HG02678 (cell line): ENCODE measurements at regions not wholly inside any gene's neighbourhood (a gene's known extent, or its start where the extent isn't known, plus 50 kb on each side); places are given as distances from the start of the nearest gene placed in this dataset.

Experiments
- ATAC-seq: cut with Tn5 transposase; IDR thresholded peaks from one replicate; pipeline ENCODE4 v1.9.1; 2021; ENCODE audit warnings: mild to moderate bottlenecking, moderate library complexity; ENCODE audit not compliant: unreplicated experiment

DNA sequence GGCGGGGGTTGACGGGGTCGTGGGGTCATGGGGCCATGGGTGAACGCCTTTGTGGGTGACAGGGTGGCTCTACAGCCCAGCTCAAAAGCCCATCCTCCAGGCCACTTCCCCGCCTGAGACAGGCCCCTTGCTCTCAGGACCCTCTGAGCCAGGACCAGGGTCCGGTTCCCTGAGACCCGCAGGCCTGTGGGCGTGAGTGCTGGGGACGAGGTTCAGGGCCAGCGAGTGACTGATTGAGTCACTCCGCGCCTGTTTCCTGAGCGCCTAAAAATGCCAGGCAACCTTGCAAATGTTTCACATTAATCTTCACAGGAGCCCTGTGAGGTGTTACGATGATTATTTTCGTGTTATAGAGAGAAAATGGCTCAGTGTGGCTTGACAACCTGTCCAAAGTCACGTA, 97.8 kb downstream of the ZNF674 start:
- ATAC-seq = no peak

DNA sequence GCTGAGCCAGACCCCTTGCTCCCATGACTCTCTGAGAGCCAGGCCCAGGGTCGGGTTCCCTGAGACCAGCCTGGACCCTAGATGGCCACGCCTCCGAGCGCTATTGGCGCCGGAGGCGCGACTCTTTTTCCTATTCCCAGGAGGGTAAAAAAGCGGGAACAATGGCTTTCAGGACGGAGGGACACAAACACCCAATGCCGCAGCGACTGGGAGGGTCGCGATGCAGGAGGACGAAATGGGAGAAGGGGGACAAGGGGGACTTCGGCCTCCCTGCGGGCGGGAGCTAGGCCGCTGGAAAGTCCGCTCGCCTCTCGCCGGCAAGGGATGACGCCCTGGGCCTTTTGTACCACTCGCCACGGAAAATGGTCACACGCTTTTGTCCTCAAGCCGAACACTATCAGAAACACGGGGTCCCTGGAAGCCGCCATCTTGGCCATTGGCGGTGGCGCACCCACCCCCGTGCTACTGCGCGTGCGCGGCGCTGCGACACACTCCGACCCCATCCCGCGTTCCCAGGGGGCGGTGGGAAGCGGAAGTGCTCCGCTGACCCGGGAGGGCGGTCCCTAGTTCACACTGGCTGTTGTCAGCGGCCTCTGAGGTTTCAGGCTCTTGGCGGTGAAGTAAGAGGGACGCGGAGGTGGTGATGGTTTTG, 98.4 kb downstream of the ZNF674 start:
- ATAC-seq = peak; percentile 95

DNA sequence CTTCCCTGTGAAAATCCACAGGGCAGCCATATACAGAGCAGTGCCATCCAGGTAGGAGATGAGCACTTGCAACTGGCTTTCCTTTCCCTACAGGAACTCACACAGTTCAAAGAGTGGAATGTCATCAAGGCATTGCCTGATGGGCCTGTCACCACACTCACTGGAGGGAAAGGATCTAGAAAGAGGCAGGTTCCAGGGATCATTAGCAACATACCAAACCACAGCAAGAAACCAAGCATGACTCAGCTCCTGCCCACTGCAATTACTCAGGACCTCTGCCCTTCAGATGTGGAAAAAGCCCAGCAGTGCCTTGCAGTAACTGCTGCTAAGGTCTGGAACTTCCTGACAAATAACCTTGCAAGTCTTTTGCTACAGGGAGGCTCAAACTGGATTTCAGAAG, 101.2 kb downstream of the ZNF674 start:
- ATAC-seq = no peak

DNA sequence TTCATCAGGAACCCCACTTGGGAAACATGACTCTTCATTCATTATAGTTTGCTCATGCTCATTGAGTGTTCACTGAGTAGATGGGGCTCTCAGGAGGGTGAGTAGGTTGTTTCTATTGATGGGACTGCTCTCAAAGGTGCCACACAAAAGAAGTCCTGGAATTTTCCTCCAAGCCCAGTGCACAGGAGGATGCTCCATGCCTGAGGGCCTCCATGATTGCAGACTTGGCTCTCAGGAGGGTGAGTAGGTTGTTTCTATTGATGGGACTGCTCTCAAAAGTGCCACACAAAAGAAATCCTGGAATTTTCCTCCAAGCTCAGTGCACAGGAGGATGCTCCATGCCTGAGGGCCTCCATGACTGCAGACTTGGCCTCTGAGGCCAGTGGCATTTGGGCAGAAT, 108.5 kb downstream of the ZNF674 start:
- ATAC-seq = no peak

DNA sequence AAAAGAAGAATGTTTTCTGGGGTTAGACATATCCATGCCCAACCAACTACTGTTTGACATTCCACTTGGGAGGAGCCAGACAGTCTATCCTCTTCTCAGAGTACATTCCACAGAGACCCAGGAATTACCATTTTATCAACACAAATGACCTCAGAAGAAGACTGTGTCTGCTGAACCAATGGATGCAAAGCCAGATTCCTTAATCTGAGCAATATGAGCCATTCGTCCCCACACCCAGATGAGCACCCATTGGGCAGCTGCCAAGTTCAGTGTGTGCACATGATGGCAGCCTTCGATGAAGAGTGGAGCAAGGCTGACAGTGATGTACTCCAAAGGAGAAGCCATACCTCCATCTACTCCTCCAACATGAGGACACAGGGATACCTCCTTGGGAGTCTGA, 111.3 kb downstream of the ZNF674 start:
- ATAC-seq = no peak

DNA sequence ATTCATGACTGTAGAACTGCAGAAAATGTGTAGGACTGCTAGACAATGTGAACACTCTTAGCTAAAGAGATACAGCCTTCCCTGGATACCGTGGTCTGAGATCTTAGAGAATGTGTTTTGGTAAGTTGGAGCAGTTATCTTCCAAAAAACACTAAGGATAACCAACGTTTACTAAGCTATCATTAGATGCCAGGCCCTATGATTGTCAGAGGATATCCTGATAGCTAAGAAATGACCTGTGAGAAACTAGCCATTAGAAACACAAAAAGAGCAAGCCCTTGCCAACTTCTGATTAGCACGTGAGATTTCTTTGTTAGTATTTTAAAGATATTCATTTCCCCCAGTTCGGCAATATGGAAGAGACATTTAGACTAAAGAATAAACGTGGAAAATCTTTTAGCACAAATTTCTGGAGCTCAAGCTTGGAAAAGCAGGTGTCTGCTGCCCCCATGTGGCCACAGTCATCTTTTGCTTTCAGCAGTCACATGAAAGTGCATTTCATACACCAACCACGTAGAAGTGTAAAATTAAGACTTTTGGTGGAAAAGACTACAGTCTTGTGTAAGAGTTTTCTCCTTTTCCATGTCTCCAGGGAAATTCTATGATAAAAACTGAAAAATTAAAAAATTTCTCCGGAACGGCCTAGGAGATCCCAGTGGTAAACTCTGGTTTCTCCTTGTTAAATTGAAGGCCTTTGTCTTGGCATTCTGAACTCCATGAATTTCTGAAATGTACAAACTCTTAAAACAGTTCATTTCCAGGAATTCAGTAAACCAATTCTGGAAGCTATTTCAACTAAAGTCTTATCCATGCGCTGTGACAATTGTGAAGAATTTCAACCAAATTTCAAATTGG, 136.4 kb downstream of the ZNF674 start:
- ATAC-seq = no peak

DNA sequence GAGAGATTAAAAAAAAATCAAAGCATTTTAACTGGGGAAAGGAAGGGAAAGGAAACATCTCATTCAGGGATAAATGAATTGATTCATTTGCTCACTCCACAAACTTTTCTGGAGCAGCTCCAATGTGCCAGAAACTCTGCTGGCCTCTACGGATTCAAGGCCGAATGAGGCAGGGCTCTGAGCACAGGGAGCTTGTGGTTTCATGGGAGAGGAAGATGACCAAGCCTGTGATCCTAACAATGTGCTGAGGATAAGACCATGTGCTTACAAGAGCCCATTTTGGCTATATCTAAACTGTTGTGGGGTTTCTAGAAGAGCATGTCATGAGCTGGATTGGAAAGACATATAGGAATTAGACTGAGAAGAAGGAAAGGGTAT, 137.5 kb downstream of the ZNF674 start:
- ATAC-seq = no peak

DNA sequence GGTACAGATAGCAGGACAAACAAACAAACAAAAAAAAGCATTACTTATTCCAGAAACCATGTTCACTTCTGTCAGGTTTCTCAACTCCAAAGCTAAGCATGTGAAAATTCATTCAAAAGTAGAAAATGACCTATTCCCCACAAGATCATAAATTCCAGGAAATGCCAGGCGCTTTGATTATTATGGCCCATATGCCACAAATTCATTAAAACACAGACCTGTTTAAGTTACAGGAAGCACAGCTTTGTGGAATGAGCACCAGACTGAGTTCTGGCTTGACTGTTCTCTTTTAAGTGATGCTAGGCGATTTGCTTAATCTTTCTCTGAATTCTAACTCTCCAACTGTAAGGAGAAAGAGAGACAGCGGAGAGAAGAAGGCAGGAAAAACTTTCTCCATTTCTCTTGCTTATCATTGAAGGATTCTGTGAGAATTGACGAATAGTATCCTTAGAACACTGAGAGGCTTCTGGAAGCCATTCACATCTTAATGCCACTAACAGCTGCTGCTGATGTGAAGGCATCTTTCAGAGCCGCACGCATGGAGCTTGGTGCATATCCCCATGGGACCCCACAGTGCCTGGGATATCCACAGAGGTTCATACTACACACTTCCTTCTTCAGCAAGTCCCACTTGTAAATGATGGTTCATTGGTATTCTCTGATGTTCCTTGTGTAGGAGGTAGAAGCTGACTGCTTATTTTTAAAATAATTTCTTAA, 138.0 kb downstream of the ZNF674 start:
- ATAC-seq = no peak

DNA sequence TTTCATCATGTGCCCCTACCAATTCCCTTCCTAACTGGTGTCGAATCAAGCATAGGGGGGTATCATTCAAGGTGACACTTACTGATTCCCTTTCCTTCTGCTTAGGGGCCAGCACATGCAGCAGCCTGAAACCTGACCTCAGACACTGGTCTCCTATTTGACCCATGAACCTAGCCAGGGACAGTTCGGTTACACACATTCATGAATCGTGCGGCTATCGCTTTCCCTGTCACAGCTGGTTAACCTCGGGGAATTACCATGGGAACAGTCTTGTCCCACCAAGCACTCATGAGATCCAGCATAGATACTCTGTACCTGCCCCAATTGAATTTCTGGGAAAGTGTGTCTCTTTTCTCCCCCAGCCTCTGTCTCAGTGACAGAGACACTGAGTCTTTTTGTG, 140.4 kb downstream of the ZNF674 start:
- ATAC-seq = no peak

DNA sequence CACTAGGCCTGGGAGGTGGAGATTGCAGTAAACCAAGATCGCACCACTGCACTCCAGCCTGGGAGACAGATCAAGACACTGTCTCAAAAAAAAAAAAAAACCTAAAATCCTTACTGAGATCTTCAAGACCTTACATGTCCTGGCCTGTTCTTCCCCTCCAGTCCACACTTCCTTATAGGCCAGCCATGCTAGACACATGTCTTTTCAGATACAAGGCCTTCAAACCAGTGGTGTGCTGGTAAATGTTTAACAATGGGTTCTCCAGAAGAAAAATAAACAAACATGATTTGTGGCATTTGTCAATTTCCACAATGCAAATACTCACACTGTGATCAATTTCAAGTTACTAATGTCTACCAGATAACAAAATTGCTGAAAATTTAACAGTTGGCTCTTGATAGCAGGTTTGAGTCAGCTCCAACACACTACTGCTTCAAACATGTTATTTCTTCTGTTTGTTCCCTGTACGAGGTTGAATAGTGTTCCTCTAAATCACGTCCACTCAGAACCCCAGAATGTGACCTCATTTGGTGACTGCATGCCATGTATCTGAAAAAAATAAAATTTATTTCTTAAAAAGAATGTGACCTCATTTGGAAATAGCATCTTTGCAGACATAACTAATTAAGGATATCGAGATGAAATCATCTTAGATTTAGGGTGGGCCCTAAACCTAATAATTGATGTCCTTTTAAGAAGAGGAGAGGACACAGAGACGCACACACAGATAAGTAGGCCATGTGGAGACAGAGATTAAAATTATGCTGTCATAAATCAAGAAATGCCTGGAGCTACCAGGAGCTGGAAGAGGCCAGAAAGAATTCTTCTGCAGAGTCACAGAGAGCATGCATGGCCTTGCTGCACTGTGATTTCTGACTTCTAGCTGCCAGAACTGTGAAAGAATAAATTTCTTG, 144.4 kb downstream of the ZNF674 start:
- ATAC-seq = no peak

DNA sequence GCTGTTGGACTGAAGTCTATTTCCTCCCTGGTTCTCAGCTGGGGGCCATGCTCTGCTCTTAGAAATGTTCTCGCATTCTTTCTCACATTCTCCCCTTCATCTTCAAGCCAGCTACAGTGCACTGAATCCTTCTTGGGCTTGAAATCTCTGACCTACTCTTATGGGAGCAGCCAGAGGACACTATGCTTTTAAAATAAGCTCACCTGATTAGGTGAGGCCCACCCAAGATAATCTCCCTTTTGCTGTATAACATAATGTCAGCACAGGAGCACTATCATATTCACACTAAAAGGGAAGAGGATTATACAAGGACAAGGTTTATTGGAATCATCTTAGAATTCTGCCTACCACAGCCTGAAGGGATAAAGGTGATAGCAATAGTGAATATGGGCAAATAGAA, 146.3 kb downstream of the ZNF674 start:
- ATAC-seq = no peak

DNA sequence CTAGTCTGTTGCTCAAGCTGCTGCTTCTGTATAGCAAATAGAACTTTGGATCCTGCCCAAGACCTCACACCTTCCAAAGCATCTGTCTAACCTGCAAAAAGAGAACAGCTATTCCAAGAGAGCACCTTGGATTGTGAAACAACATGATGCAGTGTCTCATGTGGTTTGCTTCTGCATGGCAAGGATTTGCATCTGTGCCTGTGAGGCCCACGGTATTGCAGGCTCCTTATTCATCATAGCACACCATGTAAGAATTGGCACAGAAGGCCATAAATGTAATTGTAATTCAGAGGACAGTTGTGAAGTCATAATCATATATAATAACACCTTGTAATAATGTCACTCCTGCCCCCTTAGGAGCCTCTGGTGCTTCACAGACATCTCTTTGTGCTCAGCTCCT, 147.1 kb downstream of the ZNF674 start:
- ATAC-seq = no peak

DNA sequence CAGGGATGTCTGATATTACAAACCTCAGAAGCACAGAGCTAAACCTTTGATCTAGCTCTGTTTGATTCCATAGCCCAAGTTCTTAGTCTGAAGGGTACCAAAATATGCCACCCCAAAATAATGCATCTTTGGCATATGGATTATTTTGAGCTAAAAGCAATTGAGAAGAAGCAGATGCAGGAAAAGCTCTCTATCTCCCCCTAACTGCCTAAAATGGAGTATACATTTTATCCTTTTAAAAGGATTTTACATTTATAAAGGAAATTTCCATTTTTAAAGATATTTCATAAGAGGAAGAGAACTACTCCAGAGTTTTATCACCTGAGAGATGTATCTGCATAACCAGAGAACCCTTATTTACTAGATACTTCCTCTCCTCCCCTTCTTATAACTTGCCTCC, 158.7 kb downstream of the ZNF674 start:
- ATAC-seq = no peak

DNA sequence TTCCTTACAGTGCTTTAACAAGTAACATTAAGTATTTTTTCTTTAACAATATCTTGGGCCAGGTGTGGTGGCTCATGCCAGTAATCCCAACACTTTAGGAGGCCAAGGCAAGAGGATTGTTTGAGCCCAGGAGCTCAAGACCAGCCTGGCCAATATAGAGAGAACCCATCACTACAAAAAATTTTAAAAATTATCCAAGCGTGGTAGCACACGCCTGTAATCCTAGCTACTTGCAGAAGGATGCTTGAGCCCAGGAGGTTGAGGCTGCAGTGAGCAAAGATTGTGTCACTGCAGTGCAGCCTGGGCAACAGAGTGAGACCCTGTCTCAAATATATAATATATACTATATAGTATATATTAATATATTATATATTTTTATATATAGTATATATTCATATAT, 162.2 kb downstream of the ZNF674 start:
- ATAC-seq = no peak

DNA sequence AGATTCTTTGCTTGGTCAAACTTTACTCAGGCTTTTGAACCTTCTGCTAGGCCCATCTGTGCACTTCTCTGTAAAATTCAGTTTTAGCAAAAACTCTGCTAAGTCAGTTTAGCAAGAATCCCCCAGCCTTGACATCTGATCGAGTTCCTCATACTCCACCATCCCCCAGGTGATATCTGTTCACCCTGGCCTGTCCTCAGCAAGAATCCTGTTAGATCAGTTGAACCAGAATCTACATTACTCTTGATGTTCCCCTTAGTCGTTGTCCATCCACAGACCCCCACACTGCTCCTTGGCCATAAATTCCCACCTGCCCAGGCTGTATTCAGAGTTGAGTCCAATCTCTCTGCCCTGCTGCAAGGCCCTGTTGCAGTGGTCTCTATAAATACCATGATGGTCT, 162.6 kb downstream of the ZNF674 start:
- no peak for ATAC-seq

DNA sequence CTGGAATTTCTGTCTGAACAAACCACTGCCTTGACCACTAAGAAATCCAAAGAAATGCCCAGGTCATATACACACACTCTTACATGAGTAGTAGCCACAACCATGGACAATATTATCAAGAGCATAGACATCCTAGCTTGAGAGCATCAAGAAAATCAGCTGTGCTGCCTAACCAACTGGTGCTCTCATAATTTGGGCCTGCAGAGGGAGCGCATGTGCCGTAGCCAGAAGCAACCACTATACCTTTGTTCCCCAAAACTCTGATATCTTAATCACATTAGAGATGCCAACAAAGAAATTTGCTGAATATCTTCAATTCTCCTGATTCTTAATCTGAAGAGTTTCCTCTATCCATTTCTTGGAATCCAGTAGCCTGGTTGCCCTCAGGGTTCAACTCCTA, 163.6 kb downstream of the ZNF674 start:
- peak; percentile 55 for ATAC-seq

DNA sequence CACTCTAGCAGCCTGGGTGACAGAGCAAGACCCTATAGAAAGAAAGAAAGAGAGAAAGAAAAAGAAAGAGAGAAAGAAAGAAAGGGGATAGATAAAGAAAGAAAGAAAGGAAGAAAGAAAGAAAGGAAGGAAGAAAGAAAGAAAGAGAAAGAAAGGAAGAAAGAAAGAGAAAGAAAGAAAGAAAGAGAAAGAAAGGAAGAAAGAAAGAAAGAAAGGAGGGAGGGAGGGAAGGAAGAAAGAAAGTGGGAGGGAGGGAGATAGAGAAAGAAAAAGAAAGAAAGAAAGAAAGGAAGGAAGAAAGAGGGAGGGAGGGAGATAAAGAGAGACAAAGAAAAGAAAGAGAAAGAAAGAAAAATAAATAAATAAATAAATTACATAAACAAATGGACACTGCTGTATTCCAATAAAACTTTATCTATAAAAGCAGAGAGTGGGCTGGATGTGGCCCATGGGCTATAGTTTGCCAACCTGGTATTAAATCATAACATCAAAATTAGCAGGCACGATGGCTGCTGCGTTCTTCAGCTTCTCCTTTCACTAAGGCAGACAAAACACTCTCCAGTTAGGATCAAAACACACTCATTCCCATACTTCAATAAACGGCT, 165.0 kb downstream of the ZNF674 start:
- ATAC-seq = no peak

DNA sequence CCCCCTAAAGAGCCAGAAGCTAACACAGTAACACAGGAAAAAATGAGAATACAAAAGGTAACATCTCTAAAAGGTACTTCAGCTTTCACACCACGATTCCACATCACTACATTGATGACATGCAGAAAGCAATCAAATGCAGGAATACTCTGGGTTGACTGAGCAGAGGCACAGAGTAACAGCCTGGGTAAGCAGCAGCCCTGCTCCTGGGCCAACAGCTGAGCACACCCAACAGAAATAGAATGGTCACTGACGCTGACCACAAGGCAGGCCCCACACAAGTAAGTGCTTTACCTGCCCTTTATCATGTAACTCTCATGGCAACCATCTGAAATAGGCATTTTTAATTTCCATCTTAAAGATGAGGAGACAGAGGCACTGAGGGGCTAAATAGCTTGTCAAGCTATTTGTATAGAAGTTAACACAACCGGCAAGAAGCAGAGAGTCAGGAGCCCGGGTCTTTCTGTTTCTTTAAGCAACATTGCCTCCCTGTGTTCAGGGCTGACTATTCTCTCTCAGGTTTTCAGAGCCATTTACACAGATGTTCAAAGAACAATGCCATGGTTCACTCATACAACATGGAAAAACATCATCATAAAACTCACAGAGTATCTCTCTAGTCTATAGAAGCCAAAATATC, 168.9 kb downstream of the ZNF674 start:
- ATAC-seq = no peak

DNA sequence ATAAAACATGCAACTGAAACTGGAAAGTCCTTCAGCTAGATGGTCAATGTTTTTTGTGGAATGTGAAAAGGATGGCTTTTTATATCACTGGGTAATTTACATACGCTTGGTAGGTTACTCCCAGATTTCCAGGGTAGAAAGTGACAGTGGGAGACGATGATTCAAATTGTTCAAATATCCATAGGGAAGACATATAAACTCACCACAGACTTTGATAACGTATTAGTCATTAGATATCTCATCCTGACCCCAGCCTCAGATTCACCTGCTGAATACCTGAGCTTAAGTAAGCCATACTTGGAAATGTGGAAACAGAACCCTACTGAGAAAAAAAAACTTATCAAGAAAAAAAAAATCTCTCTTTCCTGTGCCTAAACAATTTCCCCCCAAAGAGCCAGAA, 169.4 kb downstream of the ZNF674 start:
- no peak for ATAC-seq

DNA sequence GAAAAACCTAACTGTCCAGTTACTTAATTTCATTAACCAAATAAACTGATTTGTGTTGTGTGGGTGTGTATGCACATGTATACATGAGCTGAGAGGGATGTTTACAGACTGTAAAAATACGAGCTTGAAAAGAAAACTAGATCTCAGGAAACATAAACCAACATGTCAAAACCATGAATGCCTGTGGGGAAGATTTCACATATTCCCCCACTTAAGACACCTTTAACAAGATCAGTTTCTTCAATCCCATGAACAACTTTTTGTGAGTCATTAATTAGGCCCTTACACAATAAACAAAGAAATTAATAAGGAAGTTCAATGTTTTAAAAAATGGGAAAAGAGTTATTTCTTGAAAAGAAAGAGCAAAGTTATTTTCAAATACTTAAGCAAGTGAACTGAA, 170.8 kb downstream of the ZNF674 start:
- no peak for ATAC-seq
